PC-3 (cell line): ENCODE measurements at regions not wholly inside any gene's neighbourhood (a gene's known extent, or its start where the extent isn't known, plus 50 kb on each side); places are given as distances from the start of the nearest gene placed in this dataset.

ENCODE experiments used
- CTCF ChIP-seq: fragments of 300-600 bp; sonication (generic); conservative IDR thresholded peaks from 2 replicates; pipeline ENCODE4 v1.5.1; 2017; ENCODE audit warnings: antibody characterized with exemption, low read depth, mild to moderate bottlenecking, low read length
- EZH2 ChIP-seq: fragments of 300-600 bp; sonication (generic); IDR thresholded peaks from one replicate; pipeline ENCODE4 v1.6.1; 2017; ENCODE audit warnings: antibody characterized with exemption, mild to moderate bottlenecking, low read length; ENCODE audit not compliant: unreplicated experiment

- TF ChIP-seq CTCF (no peak), EZH2 (no peak)
These were observed 114.9 kb downstream of the NMUR2 start for GRCh38 chr5:152290181-152290580.
